ENCODE measurements at regions not wholly inside any gene's neighbourhood (a gene's known extent, or its start where the extent isn't known, plus 50 kb on each side); places are given as distances from the start of the nearest gene placed in this dataset.

GRCh38 chr12:116482859-116483258 is 76.3 kb upstream of the MAP1LC3B2 start:
- H3K4me3 ChIP-seq (ENCODE audit: low read depth, low read length), result no peak overlapping the region
- no peaks in the 10 kb centered on the region for H3K9me3 ChIP-seq (ENCODE audit: control insufficient read depth, insufficient read depth, low read depth, low read length)
- no peaks in the 10 kb centered on the region for H3K4me1 ChIP-seq (ENCODE audit: control insufficient read depth, insufficient read depth, low read length)
- TF ChIP-seq ZNF548 (tag by site-specific recombination; IDR thresholded peaks at IDR 0.05) (no peak), ZNF501 (tag by site-specific recombination; IDR thresholded peaks at IDR 0.05) (no peak), ZBTB7A (tag by site-specific recombination; IDR thresholded peaks at IDR 0.05; ENCODE audit: low read depth) (no peak), ZNF747 (tag by site-specific recombination; IDR thresholded peaks at IDR 0.05) (no peak), ZNF248 (tag by site-specific recombination; IDR thresholded peaks at IDR 0.05) (no peak), ZNF510 (tag by site-specific recombination; IDR thresholded peaks at IDR 0.05; ENCODE audit: insufficient replicate concordance) (no peak), EGR2 (tag by site-specific recombination; IDR thresholded peaks at IDR 0.05; ENCODE audit: low read depth) (no peak), ZNF664 (tag by site-specific recombination; IDR thresholded peaks at IDR 0.05) (no peak), ZNF311 (tag by site-specific recombination; IDR thresholded peaks at IDR 0.05; ENCODE audit: borderline replicate concordance) (no peak), ZNF404 (tag by site-specific recombination; IDR thresholded peaks at IDR 0.05) (no peak), IKZF3 (tag by site-specific recombination; IDR thresholded peaks at IDR 0.05) (no peak), ZNF558 (tag by site-specific recombination; IDR thresholded peaks at IDR 0.05) (no peak), ZNF704 (tag by site-specific recombination; IDR thresholded peaks at IDR 0.05) (no peak), OVOL3 (tag by site-specific recombination; IDR thresholded peaks at IDR 0.05) (no peak), KLF9 (tag by site-specific recombination; IDR thresholded peaks at IDR 0.05; ENCODE audit: low read depth) (no peak), ZNF184 (tag by site-specific recombination; IDR thresholded peaks at IDR 0.05) (no peak), PRDM6 (tag by site-specific recombination; IDR thresholded peaks at IDR 0.05) (no peak)
- ChIA-PET POLR2A (interaction anchor here (0.5 kb wide), 1 partner anchor 56 kb away, joined by 5 read pairs; no protein-coding TSS in a partner anchor), CTCF (no interaction called here)
- H3K27ac ChIP-seq (ENCODE audit: extremely low read depth, low read depth, low read length), result no peak overlapping the region
- H3K36me3 ChIP-seq (ENCODE audit: control insufficient read depth in 2 of 2, insufficient read depth in 1 of 2, low read length in 2 of 2), result no peaks in the 10 kb centered on the region

GRCh38 chr12:116483959-116484750 is 75.0 kb upstream of the MAP1LC3B2 start:
- Histone ChIP-seq H3K4me3 (ENCODE audit: low read depth, low read length) (no peak overlapping the region), H3K27ac (ENCODE audit: extremely low read depth, low read depth, low read length) (no peak overlapping the region), H3K9me3 (ENCODE audit: control insufficient read depth, insufficient read depth, low read depth, low read length) (no peaks in the 10 kb centered on the region), H3K36me3 (ENCODE audit: control insufficient read depth in 2 of 2, insufficient read depth in 1 of 2, low read length in 2 of 2) (no peaks in the 10 kb centered on the region), H3K4me1 (ENCODE audit: control insufficient read depth, insufficient read depth, low read length) (no peaks in the 10 kb centered on the region)
- ChIA-PET POLR2A (no interaction called here), CTCF (no interaction called here)
- TF ChIP-seq ZFP3 (tag by site-specific recombination; IDR thresholded peaks at IDR 0.05; ENCODE audit: low read depth) (no peak), ZNF398 (tag by site-specific recombination; IDR thresholded peaks at IDR 0.05) (no peak), ZNF624 (tag by site-specific recombination; IDR thresholded peaks at IDR 0.05) (no peak), REPIN1 (tag by site-specific recombination; IDR thresholded peaks at IDR 0.05; ENCODE audit: low read depth) (no peak)
